HG03432 (cell line): ENCODE measurements at regions not wholly inside any gene's neighbourhood (a gene's known extent, or its start where the extent isn't known, plus 50 kb on each side); places are given as distances from the start of the nearest gene placed in this dataset.
"Not testable (repeated sequence)": the region's sequence is repeated elsewhere in the genome, so short reads cannot be mapped to it uniquely, and the experiment has no call there.

Experiments
- ATAC-seq: cut with Tn5 transposase; IDR thresholded peaks from one replicate; pipeline ENCODE4 v1.9.1; 2021; ENCODE audit warnings: mild to moderate bottlenecking, moderate library complexity; ENCODE audit not compliant: unreplicated experiment

GRCh38 chr10:27347827-27348207 lies 107.2 kb upstream of the ACBD5 start:
- not testable (repeated sequence) for ATAC-seq

GRCh38 chr10:27345455-27345920 lies 104.9 kb upstream of the ACBD5 start:
- peak; percentile 55 for ATAC-seq

DNA sequence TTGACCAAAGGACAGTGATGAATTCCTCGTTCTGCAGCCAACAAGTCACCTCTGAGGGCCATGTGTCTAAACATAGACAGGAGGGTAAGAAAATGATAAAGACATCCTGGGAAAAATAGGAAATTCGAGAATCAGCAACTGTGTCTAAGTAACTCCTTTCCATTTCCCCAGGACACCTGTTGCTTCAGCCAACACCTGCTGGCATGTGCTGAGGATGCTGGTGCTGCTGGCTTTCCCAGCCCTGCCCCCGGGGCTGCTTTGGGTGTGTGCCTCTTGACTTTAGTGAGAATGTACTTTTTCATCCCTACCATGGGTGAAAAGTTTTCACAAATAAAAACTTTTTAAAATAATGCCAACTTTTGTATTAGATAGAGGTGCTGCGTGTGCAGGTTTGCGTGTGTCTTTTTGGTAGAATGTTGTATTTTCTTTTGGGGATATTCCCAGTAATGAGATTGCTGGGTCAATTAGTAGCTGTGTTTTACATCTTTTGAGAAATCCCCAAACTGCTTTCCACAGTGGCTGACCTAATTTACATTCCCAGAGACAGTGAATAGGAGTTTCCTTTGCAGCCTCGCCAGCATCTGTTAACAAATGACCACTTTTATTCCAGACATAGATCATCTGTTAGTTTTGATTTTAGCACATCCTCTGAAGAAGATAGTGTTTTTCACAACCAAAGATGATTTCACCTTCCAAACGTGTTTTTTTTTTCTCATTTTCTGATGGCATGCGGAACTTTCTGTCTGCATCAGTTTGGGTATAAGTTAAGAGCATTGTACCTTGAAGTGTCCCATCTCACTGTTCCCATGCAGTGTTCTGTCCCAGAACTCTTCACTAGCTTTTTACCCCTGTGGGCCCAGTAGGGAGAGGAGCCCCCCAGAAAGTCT lies 104.2 kb upstream of the ACBD5 start:
- ATAC-seq, result peak; percentile 66

DNA sequence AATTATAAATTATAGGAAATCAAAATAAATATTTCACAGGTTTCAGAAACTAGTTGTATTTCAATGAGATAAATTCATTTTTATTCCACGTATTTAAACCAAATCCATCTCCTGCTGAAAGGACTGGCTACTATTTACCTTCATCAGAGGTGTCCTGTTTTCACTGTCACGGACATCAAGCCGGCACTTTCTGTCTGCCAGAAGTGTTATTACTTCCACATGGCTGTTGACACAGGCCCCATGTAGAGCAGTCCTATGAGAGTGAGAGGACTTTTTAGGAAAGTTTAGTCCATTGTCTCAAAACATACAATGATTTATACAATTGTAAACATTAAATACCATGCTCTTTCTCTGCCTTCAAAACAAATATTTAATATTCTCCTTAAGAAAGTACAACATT lies 100.4 kb upstream of the ACBD5 start:
- no peak for ATAC-seq

DNA sequence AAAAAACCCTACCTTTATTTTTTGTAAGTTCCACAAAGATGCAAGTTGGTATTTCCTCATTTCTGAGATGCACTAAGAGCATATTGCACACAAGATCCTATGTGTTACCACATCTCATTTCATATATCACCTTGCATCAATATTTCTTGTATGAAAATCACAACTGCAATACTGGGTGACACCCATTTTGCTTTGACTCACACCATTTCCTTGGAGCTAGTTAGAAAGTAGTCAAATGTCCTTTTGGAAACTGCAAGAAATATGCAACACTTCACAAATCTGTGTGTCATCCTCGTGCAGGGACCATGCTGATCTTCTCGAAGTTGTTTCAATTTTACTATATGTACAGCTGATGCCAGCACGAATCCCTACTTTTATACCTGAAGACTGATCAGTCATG lies 94.6 kb upstream of the ACBD5 start:
- not testable (repeated sequence) for ATAC-seq

- ATAC-seq, result no peak
Observed at GRCh38 chr10:27330074-27330473, 89.5 kb upstream of the ACBD5 start.

DNA sequence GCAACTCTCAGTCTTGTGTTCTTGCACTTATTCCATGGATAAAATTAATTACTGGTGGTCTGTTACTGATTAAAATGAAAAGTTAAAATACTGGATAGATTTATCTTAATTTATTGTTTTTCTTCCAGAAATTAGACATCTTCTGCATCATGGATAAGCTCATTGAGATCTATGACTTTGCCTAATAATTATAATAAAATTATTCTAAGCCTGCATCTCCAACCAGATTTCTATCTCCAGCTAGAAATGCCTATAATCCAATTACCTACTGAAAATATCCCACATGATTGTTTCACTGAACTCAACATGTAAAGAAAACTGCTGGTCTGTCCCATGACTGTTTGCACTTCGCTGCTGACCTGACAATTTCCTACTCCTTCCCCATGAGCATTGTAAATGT lies 88.3 kb upstream of the ACBD5 start:
- ATAC-seq, result no peak

GRCh38 chr10:27326748-27327147 lies 86.2 kb upstream of the ACBD5 start:
- not testable (repeated sequence) for ATAC-seq

- peak; percentile 82 for ATAC-seq
Observed at GRCh38 chr10:27319752-27320431, 79.3 kb upstream of the ACBD5 start.

DNA sequence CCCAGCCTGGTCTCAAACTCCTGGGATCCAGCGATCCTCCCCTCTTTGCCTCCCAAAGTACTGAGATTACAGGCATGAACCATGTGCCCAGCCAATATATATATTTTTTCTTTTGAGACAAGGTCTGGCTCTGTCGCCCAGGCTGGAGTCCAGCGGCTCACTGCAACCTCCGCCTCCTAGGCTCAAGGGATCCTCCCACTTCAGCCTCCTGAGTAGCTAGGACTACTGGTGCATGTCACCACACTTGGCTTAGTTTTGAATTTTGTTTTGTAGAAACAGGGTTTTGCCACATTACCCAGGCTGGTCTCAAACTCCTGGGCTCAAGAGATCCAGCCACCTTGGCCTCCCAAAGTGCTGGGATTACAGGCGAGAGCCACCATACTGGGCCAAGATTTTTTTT lies 78.5 kb upstream of the ACBD5 start:
- ATAC-seq, result peak; percentile 11

- not testable (repeated sequence) for ATAC-seq
Observed at GRCh38 chr10:27315082-27315481, 74.5 kb upstream of the ACBD5 start.

DNA sequence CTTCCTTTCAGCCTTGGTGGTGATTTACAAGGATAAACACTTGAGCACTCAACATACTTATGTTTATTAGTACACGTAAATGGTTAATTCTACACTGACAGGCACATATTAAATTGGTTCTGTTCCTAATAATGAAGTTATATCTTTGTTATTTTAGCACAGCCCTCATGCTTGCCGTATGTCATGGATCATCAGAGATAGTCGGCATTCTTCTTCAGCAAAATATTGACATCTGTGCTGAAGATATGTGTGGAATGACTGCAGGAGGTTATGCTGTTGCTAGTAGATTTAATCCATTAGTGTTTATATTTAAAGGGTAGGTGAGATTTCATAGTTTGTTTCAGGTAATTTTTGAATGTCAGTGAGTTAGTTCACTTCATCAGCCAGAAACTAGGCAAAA lies 73.0 kb upstream of the ACBD5 start:
- not testable (repeated sequence) for ATAC-seq

DNA sequence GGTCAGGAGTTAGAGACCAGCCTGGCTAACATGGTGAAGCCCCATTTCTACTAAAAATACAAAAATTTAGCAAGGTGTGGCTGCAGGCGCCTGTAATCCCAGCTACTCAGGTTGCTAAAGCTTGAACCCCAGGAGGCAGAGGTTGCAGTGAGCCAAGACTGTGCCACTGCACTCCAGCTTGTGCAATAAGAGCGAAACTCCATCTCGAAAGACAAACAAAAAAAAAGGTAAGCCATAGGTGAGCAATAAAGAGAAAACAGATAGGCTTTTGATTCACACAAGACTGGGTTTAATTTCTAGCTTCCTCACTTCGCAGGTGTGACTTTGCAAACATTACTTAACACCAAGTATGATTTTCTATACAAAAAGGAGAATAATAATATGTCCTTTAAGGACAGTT lies 72.3 kb upstream of the ACBD5 start:
- ATAC-seq, result no peak

DNA sequence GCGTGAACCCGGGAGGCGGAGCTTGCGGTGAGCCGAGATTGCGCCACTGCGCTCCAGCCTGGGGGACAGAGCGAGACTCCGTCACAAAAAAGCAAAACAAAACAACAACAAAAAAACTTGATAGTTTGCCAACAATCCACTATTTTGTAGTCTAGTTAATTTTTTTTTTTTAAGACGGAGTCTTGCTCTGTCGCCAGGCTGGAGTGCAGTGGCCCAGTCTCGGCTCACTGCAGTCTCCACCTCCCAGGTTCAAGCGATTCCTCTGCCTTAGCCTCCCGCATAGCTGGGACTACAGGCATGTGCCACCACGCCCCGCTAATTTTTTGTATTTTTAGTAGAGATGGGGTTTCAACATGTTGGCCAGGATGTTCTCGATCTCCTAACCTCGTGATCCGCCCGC lies 71.2 kb upstream of the ACBD5 start:
- not testable (repeated sequence) for ATAC-seq

- not testable (repeated sequence) for ATAC-seq
Observed at GRCh38 chr10:27298522-27298850, 57.9 kb upstream of the ACBD5 start.

GRCh38 chr10:27297844-27298521 lies 57.4 kb upstream of the ACBD5 start:
- ATAC-seq, result no peak

- not testable (repeated sequence) for ATAC-seq
Observed at GRCh38 chr10:27296285-27296684, 55.7 kb upstream of the ACBD5 start.

DNA sequence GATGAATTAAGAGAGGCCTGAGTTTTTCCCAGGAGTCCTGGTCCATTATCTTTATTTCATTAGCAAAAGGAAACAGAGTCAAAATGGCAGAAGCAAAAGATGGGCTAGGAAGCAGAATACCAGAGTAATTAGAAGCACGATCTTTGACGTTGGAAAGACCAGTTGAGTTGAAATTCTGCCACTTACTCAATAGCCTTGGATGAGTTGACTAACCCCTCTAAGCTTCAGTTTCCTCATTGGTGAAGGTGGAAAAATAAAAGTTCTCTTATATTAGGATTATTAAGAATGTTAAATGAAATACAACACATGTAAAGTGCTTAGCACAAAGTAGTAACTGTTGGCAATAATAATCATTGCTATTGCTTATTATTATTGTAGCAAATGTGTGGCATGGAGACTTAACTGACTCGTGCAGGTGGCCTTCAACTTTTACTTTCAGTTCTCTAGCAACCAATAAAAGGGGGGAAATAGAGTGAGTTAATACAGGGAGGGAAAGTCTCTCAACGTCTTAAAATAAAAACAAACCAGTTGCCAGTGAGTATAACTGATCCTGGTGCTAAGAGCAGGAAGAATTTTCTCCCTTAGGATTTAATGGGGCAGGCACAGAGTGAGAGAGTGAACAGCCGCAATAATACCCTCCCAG lies 50.8 kb upstream of the ACBD5 start:
- ATAC-seq, result peak; percentile 84
